Right lobe of liver (tissue), 4 donors: ENCODE measurements at regions not wholly inside any gene's neighbourhood (a gene's known extent, or its start where the extent isn't known, plus 50 kb on each side); places are given as distances from the start of the nearest gene placed in this dataset.

Source experiments
- POLR2A ChIP-seq: fragments of 450-650 bp; IDR thresholded peaks from one replicate; pipeline ENCODE4 v1.6.1; 2017; ENCODE audit warnings: antibody characterized with exemption, mild to moderate bottlenecking
- TF ChIP-seq, protein P1 (sequence below), 4 donors: fragments of 200-600 bp in 3 of 4; fragments of 450-650 bp in 1 of 4; IDR thresholded peaks; one replicate each; pipeline versions ENCODE4 v1.5.1 to v1.8.0; 2016 to 2022; ENCODE audit warnings: antibody characterized with exemption in 4 of 4, mild to moderate bottlenecking in 2 of 4
- donor health status: DM: no; HTN: no; CAD: no.
- donor health status: DM: no; HTN: no; CAD: no.
- donor health status: DM: no; HTN: yes; CAD: no.

DNA sequence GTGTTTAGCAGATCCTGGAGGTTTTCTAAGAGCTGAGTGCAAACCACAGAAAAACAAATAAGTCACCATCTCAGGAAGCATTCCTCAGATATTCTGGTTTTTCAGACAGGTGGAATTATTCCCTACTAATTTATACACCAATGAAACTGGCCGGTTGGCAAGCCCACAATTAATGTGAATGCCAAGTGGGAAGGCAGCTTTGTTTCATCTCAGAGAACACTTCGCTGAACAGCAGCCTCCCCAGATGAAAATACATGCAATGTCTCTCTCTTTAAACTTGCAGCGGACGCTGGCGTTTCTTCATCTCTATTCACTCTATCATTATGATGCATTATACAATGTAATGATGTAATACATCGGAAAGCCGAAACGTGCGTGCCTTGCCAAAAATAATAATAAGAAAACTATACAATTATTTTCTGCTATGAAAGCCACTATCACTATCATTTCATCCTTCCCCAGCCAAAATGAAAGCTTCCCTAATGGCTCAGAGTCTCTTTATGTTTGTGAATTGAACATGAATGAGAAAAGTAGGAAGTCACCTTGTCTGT lies 649.4 kb downstream of the BCL11A start:
- TF ChIP-seq, protein P1, sequence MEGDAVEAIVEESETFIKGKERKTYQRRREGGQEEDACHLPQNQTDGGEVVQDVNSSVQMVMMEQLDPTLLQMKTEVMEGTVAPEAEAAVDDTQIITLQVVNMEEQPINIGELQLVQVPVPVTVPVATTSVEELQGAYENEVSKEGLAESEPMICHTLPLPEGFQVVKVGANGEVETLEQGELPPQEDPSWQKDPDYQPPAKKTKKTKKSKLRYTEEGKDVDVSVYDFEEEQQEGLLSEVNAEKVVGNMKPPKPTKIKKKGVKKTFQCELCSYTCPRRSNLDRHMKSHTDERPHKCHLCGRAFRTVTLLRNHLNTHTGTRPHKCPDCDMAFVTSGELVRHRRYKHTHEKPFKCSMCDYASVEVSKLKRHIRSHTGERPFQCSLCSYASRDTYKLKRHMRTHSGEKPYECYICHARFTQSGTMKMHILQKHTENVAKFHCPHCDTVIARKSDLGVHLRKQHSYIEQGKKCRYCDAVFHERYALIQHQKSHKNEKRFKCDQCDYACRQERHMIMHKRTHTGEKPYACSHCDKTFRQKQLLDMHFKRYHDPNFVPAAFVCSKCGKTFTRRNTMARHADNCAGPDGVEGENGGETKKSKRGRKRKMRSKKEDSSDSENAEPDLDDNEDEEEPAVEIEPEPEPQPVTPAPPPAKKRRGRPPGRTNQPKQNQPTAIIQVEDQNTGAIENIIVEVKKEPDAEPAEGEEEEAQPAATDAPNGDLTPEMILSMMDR (IDR thresholded peaks at IDR 0.05), result no peak
- no peak for TF ChIP-seq POLR2A
